IMR-90 (cell line): ENCODE measurements at regions not wholly inside any gene's neighbourhood (a gene's known extent, or its start where the extent isn't known, plus 50 kb on each side); places are given as distances from the start of the nearest gene placed in this dataset.

Experiments used
- ATAC-seq: fragments of 200-7000 bp; cut with Tn5 transposase; 2 replicates; pipeline ENCODE4 v1.9.1; 2020; ENCODE audit warnings: low read depth, mild to moderate bottlenecking, moderate library complexity
- BruUV-seq: library from RNA; stranded (reverse); fragments of 400-500 nt; replicated peaks from 2 replicates; lab custom pipeline; 2021; lab: Mats Ljungman, UMichigan
- CTCF ChIA-PET: fragments of 300-600 bp; formaldehyde crosslinking; extraction: SDS; loops from one replicate; lab custom pipeline; 2021; ENCODE audit warnings: antibody characterized with exemption; lab: Yijun Ruan, JAX
- POLR2A ChIA-PET: fragments of 300-600 bp; sonication (Branson Sonifier 250); formaldehyde crosslinking; loops from one replicate; lab custom pipeline; 2022; ENCODE audit warnings: antibody characterized with exemption; ENCODE audit not compliant: unreplicated experiment; lab: Charles Lee
- DNase-seq: peaks from one replicate; pipeline ENCODE4 v3.0.0; 2013
- H2AFZ ChIP-seq: replicated peaks from 2 replicates; pipeline ENCODE3; 2013; ENCODE audit warnings: low read length, mild to moderate bottlenecking; ENCODE audit not compliant: poor library complexity
- H2AK5ac ChIP-seq: 2 replicates; pipeline ENCODE4 v1.6.1; 2013; ENCODE audit warnings: low read depth, low read length, inconsistent platforms
- H2AK9ac ChIP-seq: replicated peaks from 2 replicates; pipeline ENCODE3; 2013; ENCODE audit warnings: mild to moderate bottlenecking, low read depth, low read length, moderate library complexity; ENCODE audit not compliant: poor library complexity
- H2BK120ac ChIP-seq: 2 replicates; pipeline ENCODE4 v1.6.1; 2013; ENCODE audit warnings: low read depth, low read length, inconsistent platforms
- H2BK15ac ChIP-seq: 3 replicates; pipeline ENCODE4 v1.6.1; 2013; ENCODE audit warnings: low read depth, low read length, inconsistent platforms
- H2BK20ac ChIP-seq: 2 replicates; pipeline ENCODE4 v1.6.1; 2013; ENCODE audit warnings: low read depth, mild to moderate bottlenecking, inconsistent platforms, low read length, moderate library complexity
- H2BK5ac ChIP-seq: 2 replicates; pipeline ENCODE4 v1.6.1; 2013; ENCODE audit warnings: mild to moderate bottlenecking, low read depth, low read length, inconsistent platforms; ENCODE audit not compliant: poor library complexity, severe bottlenecking
- H3K14ac ChIP-seq: replicated peaks from 2 replicates; pipeline ENCODE4 v1.6.1; 2013; ENCODE audit warnings: low read depth, low read length, inconsistent platforms
- H3K18ac ChIP-seq: 2 replicates; pipeline ENCODE4 v1.6.1; 2013; ENCODE audit warnings: low read depth, low read length, control low read depth
- H3K23ac ChIP-seq: 2 replicates; pipeline ENCODE4 v1.6.1; 2013; ENCODE audit warnings: low read depth, low read length, inconsistent platforms
- H3K27ac ChIP-seq: 2 replicates; pipeline ENCODE4 v1.5.1; 2013; ENCODE audit warnings: mild to moderate bottlenecking, control low read depth, low read length; ENCODE audit not compliant: insufficient read depth
- H3K27me3 ChIP-seq: 2 replicates; pipeline ENCODE4 v1.6.1; 2013; ENCODE audit warnings: low read length; ENCODE audit not compliant: control insufficient read depth, insufficient read depth
- H3K36me3 ChIP-seq: 2 replicates; pipeline ENCODE4 v1.6.1; 2013; ENCODE audit warnings: low read length, mixed read lengths; ENCODE audit not compliant: control insufficient read depth, insufficient read depth
- H3K4ac ChIP-seq: 2 replicates; pipeline ENCODE4 v1.6.1; 2013; ENCODE audit warnings: low read depth, low read length, inconsistent platforms
- H3K4me1 ChIP-seq: 2 replicates; pipeline ENCODE4 v1.6.1; 2013; ENCODE audit warnings: low read length, mixed read lengths; ENCODE audit not compliant: control insufficient read depth, insufficient read depth
- H3K4me2 ChIP-seq: 2 replicates; pipeline ENCODE4 v1.6.1; 2013; ENCODE audit warnings: low read depth, mild to moderate bottlenecking, control low read depth, low read length, moderate library complexity
- H3K4me3 ChIP-seq: 2 replicates; pipeline ENCODE4 v1.5.1; 2013; ENCODE audit warnings: low read depth, mild to moderate bottlenecking, control low read depth, low read length, moderate library complexity; ENCODE audit not compliant: insufficient read depth
- H3K56ac ChIP-seq: 2 replicates; pipeline ENCODE4 v1.6.1; 2013; ENCODE audit warnings: low read length, inconsistent platforms; ENCODE audit not compliant: insufficient read depth; ENCODE audit errors: extremely low read depth
- H3K79me1 ChIP-seq, 2 experiments: 2 replicates each; pipeline ENCODE4 v1.6.1; 2013; ENCODE audit warnings: low read length in 2 of 2, inconsistent platforms in 1 of 2, low read depth in 1 of 2
- H3K9ac ChIP-seq: 2 replicates; pipeline ENCODE4 v1.6.1; 2013; ENCODE audit warnings: low read depth, low read length, control low read depth
- H3K9me1 ChIP-seq: 2 replicates; pipeline ENCODE4 v1.6.1; 2013; ENCODE audit warnings: low read length, inconsistent platforms; ENCODE audit not compliant: insufficient read depth
- H3K9me3 ChIP-seq: 2 replicates; pipeline ENCODE4 v1.6.1; 2013; ENCODE audit warnings: low read length; ENCODE audit not compliant: control insufficient read depth, insufficient read depth
- H4K20me1 ChIP-seq: 2 replicates; pipeline ENCODE4 v1.6.1; 2013; ENCODE audit warnings: low read length, inconsistent platforms; ENCODE audit not compliant: insufficient read depth
- H4K5ac ChIP-seq: 2 replicates; pipeline ENCODE4 v1.6.1; 2013; ENCODE audit warnings: mild to moderate bottlenecking, low read depth, low read length, control low read depth
- H4K8ac ChIP-seq, 2 experiments: 2 replicates each; pipeline ENCODE4 v1.6.1; 2013; ENCODE audit warnings: low read depth in 2 of 2, low read length in 2 of 2, control low read depth in 1 of 2, inconsistent platforms in 1 of 2
- H4K91ac ChIP-seq: 2 replicates; pipeline ENCODE4 v1.6.1; 2013; ENCODE audit warnings: low read depth, low read length, inconsistent platforms; ENCODE audit not compliant: insufficient read depth
- BHLHE40 ChIP-seq: fragments of 150-350 bp; IDR thresholded peaks from 2 replicates; pipeline ENCODE4 v1.6.1; 2016; ENCODE audit warnings: mild to moderate bottlenecking, low read depth, low read length
- CEBPB ChIP-seq: IDR thresholded peaks from 2 replicates; pipeline ENCODE4 v1.6.1; 2012; ENCODE audit warnings: low read depth, low read length, improper control_type of control experiment
- CHD1 ChIP-seq: IDR thresholded peaks from 2 replicates; pipeline ENCODE4 v1.6.1; 2012; ENCODE audit warnings: low read depth, low read length, improper control_type of control experiment
- FOS ChIP-seq: fragments of 150-350 bp; IDR thresholded peaks from 2 replicates; pipeline ENCODE4 v1.6.1; 2016; ENCODE audit warnings: low read depth, low read length
- MAFK ChIP-seq: IDR thresholded peaks from 2 replicates; pipeline ENCODE4 v1.6.1; 2012; ENCODE audit warnings: low read depth, low read length, improper control_type of control experiment
- MAZ ChIP-seq: IDR thresholded peaks from 2 replicates; pipeline ENCODE4 v1.6.1; 2012; ENCODE audit warnings: low read depth, mild to moderate bottlenecking, low read length, improper control_type of control experiment, moderate library complexity, borderline replicate concordance
- MXI1 ChIP-seq: IDR thresholded peaks from 2 replicates; pipeline ENCODE4 v1.6.1; 2012; ENCODE audit warnings: low read depth, mild to moderate bottlenecking, low read length, moderate library complexity, borderline replicate concordance
- NFE2L2 ChIP-seq: fragments of 150-350 bp; IDR thresholded peaks from 2 replicates; pipeline ENCODE4 v1.6.1; 2016; ENCODE audit warnings: low read depth, mild to moderate bottlenecking, low read length
- POLR2A ChIP-seq: IDR thresholded peaks from 2 replicates; pipeline ENCODE4 v1.6.1; 2012; ENCODE audit warnings: mild to moderate bottlenecking, low read depth, low read length
- RAD21 ChIP-seq: IDR thresholded peaks from 2 replicates; pipeline ENCODE4 v1.6.1; 2012; ENCODE audit warnings: low read length, improper control_type of control experiment
- RCOR1 ChIP-seq: IDR thresholded peaks from 2 replicates; pipeline ENCODE4 v1.6.1; 2012; ENCODE audit warnings: mild to moderate bottlenecking, low read length, improper control_type of control experiment; ENCODE audit not compliant: insufficient replicate concordance
- RFX5 ChIP-seq: IDR thresholded peaks from 2 replicates; pipeline ENCODE4 v1.8.0; 2012; ENCODE audit warnings: low read depth, mild to moderate bottlenecking, low read length, moderate library complexity
- SMC3 ChIP-seq: fragments of 150-350 bp; IDR thresholded peaks from 2 replicates; pipeline ENCODE4 v1.6.1; 2016; ENCODE audit warnings: low read depth, mild to moderate bottlenecking, antibody characterized with exemption, low read length, moderate library complexity
- WGBS, 2 experiments: methylation state at CpG; one replicate each; pipeline versions ENCODE4 v1.1.5 to v1.1.7; 2013; ENCODE audit warnings: missing lambda C conversion rate in 2 of 2; ENCODE audit not compliant: insufficient read length in 1 of 2; ENCODE audit errors: extremely low coverage in 2 of 2; 5-methylcytosine and 5-hydroxymethylcytosine counted together
- dilution Hi-C: fragments of 300-500 bp; cut with HindIII; formaldehyde crosslinking; loops from one replicate; pipeline ENCODE4 v1.14.3; 2018; ENCODE audit warnings: low sequenced_read_pairs; ENCODE audit not compliant: unreplicated experiment
- in situ Hi-C: fragments of 300-500 bp; cut with MboI; formaldehyde crosslinking; loops from 3 replicates; pipeline ENCODE4 v1.14.3; 2019; ENCODE audit warnings: low sequenced_read_pairs, inconsistent platforms, mixed read lengths
- intact Hi-C: fragments of 100-400 bp; cut with micrococcal nuclease; formaldehyde crosslinking; loops from 2 replicates; pipeline ENCODE4 v1.10.0; 2022
- TF ChIP-seq, protein P1 (sequence below): conservative IDR thresholded peaks from 2 replicates; pipeline ENCODE4 v1.5.1; 2012; ENCODE audit warnings: mild to moderate bottlenecking, low read depth, low read length, improper control_type of control experiment
- TF ChIP-seq, protein P2 (sequence below): fragments of 150-350 bp; IDR thresholded peaks from 2 replicates; pipeline ENCODE4 v1.6.1; 2016; ENCODE audit warnings: low read depth, mild to moderate bottlenecking, low read length, moderate library complexity, borderline replicate concordance
- TF ChIP-seq, protein P3 (sequence below): fragments of 150-350 bp; IDR thresholded peaks from 2 replicates; pipeline ENCODE4 v1.6.1; 2017; ENCODE audit warnings: mild to moderate bottlenecking, antibody characterized with exemption, low read length, low read depth

DNA sequence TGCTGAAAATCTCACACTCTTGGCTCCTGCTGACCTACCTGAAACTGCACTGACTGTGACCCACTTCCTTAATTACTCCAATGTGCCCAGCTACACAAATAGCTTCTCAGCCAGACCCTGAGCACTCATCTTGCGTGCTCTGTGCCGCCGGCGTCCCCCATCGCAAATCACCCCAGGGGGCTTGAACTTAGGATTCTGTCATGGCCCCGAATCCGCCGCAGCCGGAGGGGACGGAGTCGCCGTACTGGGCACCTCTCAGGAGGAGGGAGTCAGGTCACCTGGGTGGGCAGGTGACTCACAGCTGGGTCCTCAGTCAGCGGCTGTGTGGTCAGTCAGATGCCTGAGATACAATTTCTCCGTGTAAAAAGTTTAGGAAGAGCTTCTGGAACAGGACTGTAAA is 804.9 kb upstream of the SALL3 start:
- TF ChIP-seq FOS (no peak), CEBPB (no peak), RAD21 (no peak), NFE2L2 (no peak), MAZ (no peak), POLR2A (no peak), RCOR1 (no peak), BHLHE40 (no peak), RFX5 (no peak), SMC3 (no peak), MXI1 (no peak), CHD1 (no peak), MAFK (no peak)
- TF ChIP-seq, protein P1, sequence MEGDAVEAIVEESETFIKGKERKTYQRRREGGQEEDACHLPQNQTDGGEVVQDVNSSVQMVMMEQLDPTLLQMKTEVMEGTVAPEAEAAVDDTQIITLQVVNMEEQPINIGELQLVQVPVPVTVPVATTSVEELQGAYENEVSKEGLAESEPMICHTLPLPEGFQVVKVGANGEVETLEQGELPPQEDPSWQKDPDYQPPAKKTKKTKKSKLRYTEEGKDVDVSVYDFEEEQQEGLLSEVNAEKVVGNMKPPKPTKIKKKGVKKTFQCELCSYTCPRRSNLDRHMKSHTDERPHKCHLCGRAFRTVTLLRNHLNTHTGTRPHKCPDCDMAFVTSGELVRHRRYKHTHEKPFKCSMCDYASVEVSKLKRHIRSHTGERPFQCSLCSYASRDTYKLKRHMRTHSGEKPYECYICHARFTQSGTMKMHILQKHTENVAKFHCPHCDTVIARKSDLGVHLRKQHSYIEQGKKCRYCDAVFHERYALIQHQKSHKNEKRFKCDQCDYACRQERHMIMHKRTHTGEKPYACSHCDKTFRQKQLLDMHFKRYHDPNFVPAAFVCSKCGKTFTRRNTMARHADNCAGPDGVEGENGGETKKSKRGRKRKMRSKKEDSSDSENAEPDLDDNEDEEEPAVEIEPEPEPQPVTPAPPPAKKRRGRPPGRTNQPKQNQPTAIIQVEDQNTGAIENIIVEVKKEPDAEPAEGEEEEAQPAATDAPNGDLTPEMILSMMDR = no peak
- TF ChIP-seq, protein P2, sequence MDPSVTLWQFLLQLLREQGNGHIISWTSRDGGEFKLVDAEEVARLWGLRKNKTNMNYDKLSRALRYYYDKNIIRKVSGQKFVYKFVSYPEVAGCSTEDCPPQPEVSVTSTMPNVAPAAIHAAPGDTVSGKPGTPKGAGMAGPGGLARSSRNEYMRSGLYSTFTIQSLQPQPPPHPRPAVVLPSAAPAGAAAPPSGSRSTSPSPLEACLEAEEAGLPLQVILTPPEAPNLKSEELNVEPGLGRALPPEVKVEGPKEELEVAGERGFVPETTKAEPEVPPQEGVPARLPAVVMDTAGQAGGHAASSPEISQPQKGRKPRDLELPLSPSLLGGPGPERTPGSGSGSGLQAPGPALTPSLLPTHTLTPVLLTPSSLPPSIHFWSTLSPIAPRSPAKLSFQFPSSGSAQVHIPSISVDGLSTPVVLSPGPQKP = no peak
- TF ChIP-seq, protein P3, sequence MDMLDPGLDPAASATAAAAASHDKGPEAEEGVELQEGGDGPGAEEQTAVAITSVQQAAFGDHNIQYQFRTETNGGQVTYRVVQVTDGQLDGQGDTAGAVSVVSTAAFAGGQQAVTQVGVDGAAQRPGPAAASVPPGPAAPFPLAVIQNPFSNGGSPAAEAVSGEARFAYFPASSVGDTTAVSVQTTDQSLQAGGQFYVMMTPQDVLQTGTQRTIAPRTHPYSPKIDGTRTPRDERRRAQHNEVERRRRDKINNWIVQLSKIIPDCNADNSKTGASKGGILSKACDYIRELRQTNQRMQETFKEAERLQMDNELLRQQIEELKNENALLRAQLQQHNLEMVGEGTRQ = no peak
- H3K9ac ChIP-seq = no peak overlapping the region
- ChIA-PET CTCF (no interaction called here), POLR2A (no interaction called here)
- H2BK120ac ChIP-seq = no peak overlapping the region
- H2BK20ac ChIP-seq = no peak overlapping the region
- no peak overlapping the region for H3K18ac ChIP-seq
- in situ Hi-C loops (no loop called here), dilution Hi-C loops (no loop called here), intact Hi-C loops (no loop called here)
- no peaks in the 10 kb centered on the region for H3K4me1 ChIP-seq
- no peak overlapping the region for H2AK5ac ChIP-seq
- WGBS, 2 experiments = 75% methylated on average over 4 of the region's 14 CpGs; no CpG with 5 or more reads in 1 of the 2 experiments
- no peak overlapping the region for H2BK15ac ChIP-seq
- no peak overlapping the region for H3K23ac ChIP-seq
- H3K14ac ChIP-seq = no peak overlapping the region
- peaks cover 29% of the 10 kb centered on the region for H3K9me3 ChIP-seq
- DNase-seq = no peak
- H3K27ac ChIP-seq = no peak overlapping the region
- H4K8ac ChIP-seq = no peak overlapping the region
- no peak overlapping the region for H4K5ac ChIP-seq
- H3K56ac ChIP-seq = no peak overlapping the region
- H3K27me3 ChIP-seq = no peaks in the 10 kb centered on the region
- no TSS peak for BruUV-seq
- H2AK9ac ChIP-seq = no peak overlapping the region
- no peaks in the 10 kb centered on the region for H3K36me3 ChIP-seq
- no peaks in the 10 kb centered on the region for H3K9me1 ChIP-seq
- H3K4ac ChIP-seq = no peak overlapping the region
- no peak overlapping the region for H3K4me3 ChIP-seq
- H3K79me1 ChIP-seq = no peaks in the 10 kb centered on the region
- no peak overlapping the region for H2BK5ac ChIP-seq
- H4K20me1 ChIP-seq = no peaks in the 10 kb centered on the region
- H2AFZ ChIP-seq = no peak overlapping the region
- H4K91ac ChIP-seq = no peak overlapping the region
- H3K4me2 ChIP-seq = no peak overlapping the region
- no peak for ATAC-seq
